Endothelial cell of umbilical vein (primary cell): ENCODE measurements at regions not wholly inside any gene's neighbourhood (a gene's known extent, or its start where the extent isn't known, plus 50 kb on each side); places are given as distances from the start of the nearest gene placed in this dataset.

ENCODE experiments used
- CTCF ChIP-seq, 2 donors: IDR thresholded peaks; 1 replicate in 1 of 2; 2 replicates in 1 of 2; pipeline ENCODE4 v1.5.1; 2011; ENCODE audit warnings: low read length in 2 of 2, mild to moderate bottlenecking in 2 of 2, moderate library complexity in 2 of 2, control low read depth in 1 of 2, inconsistent platforms in 1 of 2, low read depth in 1 of 2; ENCODE audit not compliant: insufficient read depth in 1 of 2; ENCODE audit errors: extremely low read depth in 1 of 2
- EZH2 ChIP-seq: IDR thresholded peaks from 2 replicates; pipeline ENCODE4 v1.6.1; 2012; ENCODE audit warnings: borderline replicate concordance, low read depth, mild to moderate bottlenecking, moderate library complexity, low read length, inconsistent platforms; ENCODE audit not compliant: severe bottlenecking
- JUN ChIP-seq: IDR thresholded peaks from 2 replicates; pipeline ENCODE4 v1.6.1; 2011; ENCODE audit warnings: borderline replicate concordance, low read depth; ENCODE audit not compliant: insufficient read length, insufficient read depth
- POLR2AphosphoS5 ChIP-seq: IDR thresholded peaks from 2 replicates; pipeline ENCODE4 v1.6.1; 2012; ENCODE audit warnings: low read depth, mild to moderate bottlenecking, control low read depth, low read length, moderate library complexity; ENCODE audit not compliant: insufficient read depth

GRCh38 chr16:72679856-72680255 is 368.1 kb downstream of the ZFHX3 start:
- TF ChIP-seq CTCF (IDR thresholded peaks at IDR 0.05; ENCODE audit: extremely low read depth in 1 of 2, insufficient read depth in 1 of 2, low read depth in 1 of 2, low read length in 2 of 2) (no peak), JUN (no peak), POLR2AphosphoS5 (no peak), EZH2 (no peak)
